Vagina (tissue), 2 donors: ENCODE measurements at regions not wholly inside any gene's neighbourhood (a gene's known extent, or its start where the extent isn't known, plus 50 kb on each side); places are given as distances from the start of the nearest gene placed in this dataset.

Experiments
- DNase-seq, 2 donors: peaks; one replicate each; pipeline ENCODE4 v3.0.0-alpha.2; 2017; ENCODE audit errors: extremely low spot score in 2 of 2
- H3K27ac ChIP-seq: fragments of 200-600 bp; sonication (generic); one replicate; pipeline ENCODE4 v1.5.1; 2019
- H3K27me3 ChIP-seq: fragments of 200-600 bp; sonication (generic); one replicate; pipeline ENCODE4 v1.5.1; 2019
- H3K36me3 ChIP-seq, 2 donors: fragments of 200-600 bp; sonication (generic); one replicate each; pipeline ENCODE4 v1.5.1; 2017 to 2019
- H3K4me1 ChIP-seq: fragments of 200-600 bp; sonication (generic); one replicate; pipeline ENCODE4 v1.5.1; 2019
- H3K4me3 ChIP-seq, 2 donors: fragments of 200-600 bp; sonication (generic); 1 replicate in 1 of 2; 2 replicates in 1 of 2; pipeline ENCODE4 v1.5.1; 2016 to 2019
- H3K9me3 ChIP-seq: fragments of 200-600 bp; sonication (generic); one replicate; pipeline ENCODE4 v1.5.1; 2019
- POLR2A ChIP-seq, 2 donors: fragments of 450-650 bp; IDR thresholded peaks; one replicate each; pipeline ENCODE4 v1.6.1; 2017; ENCODE audit warnings: antibody characterized with exemption in 2 of 2, mild to moderate bottlenecking in 2 of 2, moderate library complexity in 2 of 2
- POLR2AphosphoS5 ChIP-seq, 2 donors: sonication (generic); formaldehyde crosslinking; IDR thresholded peaks; one replicate each; pipeline ENCODE4 v1.9.0; 2017; ENCODE audit warnings: antibody characterized with exemption in 2 of 2, mild to moderate bottlenecking in 2 of 2, low read depth in 1 of 2; ENCODE audit not compliant: insufficient read depth in 1 of 2
- intact Hi-C: fragments of 100-400 bp; cut with DNase I; formaldehyde crosslinking; loops from one replicate; pipeline ENCODE4 v1.15.1; 2023
- TF ChIP-seq, protein P1 (sequence below), 3 experiments: fragments of 450-650 bp in 2 of 3; fragments of 200-600 bp in 1 of 3; sonication (generic) in 1 of 3; IDR thresholded peaks; one replicate each; pipeline ENCODE4 v1.5.1; 2017 to 2019; ENCODE audit warnings: antibody characterized with exemption in 3 of 3, mild to moderate bottlenecking in 2 of 3, moderate library complexity in 2 of 3

DNA sequence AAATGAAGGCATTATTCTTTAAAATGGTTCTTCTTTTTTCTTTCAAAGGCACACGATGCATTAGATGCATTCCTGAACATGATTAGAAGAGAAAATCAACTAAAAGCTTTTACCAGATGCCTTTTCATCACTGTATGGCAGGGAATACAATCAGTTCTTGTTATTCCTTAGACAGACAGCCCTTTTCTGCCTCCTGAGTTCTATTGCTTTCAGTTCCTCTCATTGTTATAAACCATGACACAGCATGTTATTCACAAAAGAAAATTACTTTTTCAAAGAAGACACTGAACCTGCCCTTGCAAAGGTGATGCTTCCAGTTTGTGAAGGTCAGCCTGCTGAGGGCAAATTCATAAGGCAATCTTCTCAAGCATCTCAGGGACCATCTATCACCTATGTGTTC is 70.1 kb downstream of the FAM181B start:
- H3K4me1 ChIP-seq: no peaks in the 10 kb centered on the region
- H3K9me3 ChIP-seq: no peaks in the 10 kb centered on the region
- TF ChIP-seq, protein P1, sequence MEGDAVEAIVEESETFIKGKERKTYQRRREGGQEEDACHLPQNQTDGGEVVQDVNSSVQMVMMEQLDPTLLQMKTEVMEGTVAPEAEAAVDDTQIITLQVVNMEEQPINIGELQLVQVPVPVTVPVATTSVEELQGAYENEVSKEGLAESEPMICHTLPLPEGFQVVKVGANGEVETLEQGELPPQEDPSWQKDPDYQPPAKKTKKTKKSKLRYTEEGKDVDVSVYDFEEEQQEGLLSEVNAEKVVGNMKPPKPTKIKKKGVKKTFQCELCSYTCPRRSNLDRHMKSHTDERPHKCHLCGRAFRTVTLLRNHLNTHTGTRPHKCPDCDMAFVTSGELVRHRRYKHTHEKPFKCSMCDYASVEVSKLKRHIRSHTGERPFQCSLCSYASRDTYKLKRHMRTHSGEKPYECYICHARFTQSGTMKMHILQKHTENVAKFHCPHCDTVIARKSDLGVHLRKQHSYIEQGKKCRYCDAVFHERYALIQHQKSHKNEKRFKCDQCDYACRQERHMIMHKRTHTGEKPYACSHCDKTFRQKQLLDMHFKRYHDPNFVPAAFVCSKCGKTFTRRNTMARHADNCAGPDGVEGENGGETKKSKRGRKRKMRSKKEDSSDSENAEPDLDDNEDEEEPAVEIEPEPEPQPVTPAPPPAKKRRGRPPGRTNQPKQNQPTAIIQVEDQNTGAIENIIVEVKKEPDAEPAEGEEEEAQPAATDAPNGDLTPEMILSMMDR (IDR thresholded peaks at IDR 0.05): no peak
- TF ChIP-seq POLR2AphosphoS5 (IDR thresholded peaks at IDR 0.05; ENCODE audit: insufficient read depth in 1 of 2, low read depth in 1 of 2) (no peak), POLR2A (IDR thresholded peaks at IDR 0.05) (no peak)
- H3K36me3 ChIP-seq: no peaks in the 10 kb centered on the region
- intact Hi-C loops: no loop called here
- no peak overlapping the region for H3K27ac ChIP-seq
- no peaks in the 10 kb centered on the region for H3K27me3 ChIP-seq
- DNase-seq: no peak
- H3K4me3 ChIP-seq: no peak overlapping the region

DNA sequence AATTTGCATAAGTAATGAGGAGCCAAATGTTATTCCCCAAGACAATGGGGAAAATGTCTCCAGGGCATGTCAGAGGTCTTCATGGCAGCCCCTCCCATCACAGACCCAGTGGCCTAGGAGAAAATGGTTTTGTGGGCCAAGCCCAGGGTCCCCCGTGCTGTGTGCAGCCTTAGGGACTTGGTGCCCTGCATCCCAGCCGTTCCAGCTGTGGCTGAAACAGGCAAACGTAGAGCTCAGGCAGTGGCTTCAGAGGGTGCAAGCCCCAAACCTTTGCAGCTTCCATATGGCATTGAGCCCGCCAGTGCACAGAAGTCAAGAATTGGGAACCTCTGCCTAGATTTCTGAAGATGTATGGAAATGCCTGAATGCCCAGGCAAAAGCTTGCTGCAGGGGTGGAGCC is 79.9 kb downstream of the FAM181B start:
- Histone ChIP-seq H3K4me3 (no peak overlapping the region), H3K4me1 (no peaks in the 10 kb centered on the region), H3K27ac (no peak overlapping the region), H3K36me3 (no peaks in the 10 kb centered on the region), H3K27me3 (no peaks in the 10 kb centered on the region), H3K9me3 (no peaks in the 10 kb centered on the region)
- intact Hi-C loops: no loop called here
- DNase-seq: no peak
- TF ChIP-seq POLR2A (IDR thresholded peaks at IDR 0.05): no peak
- TF ChIP-seq, protein P1 (IDR thresholded peaks at IDR 0.05): no peak
- no peak for TF ChIP-seq POLR2AphosphoS5 (IDR thresholded peaks at IDR 0.05; ENCODE audit: insufficient read depth in 1 of 2, low read depth in 1 of 2)

DNA sequence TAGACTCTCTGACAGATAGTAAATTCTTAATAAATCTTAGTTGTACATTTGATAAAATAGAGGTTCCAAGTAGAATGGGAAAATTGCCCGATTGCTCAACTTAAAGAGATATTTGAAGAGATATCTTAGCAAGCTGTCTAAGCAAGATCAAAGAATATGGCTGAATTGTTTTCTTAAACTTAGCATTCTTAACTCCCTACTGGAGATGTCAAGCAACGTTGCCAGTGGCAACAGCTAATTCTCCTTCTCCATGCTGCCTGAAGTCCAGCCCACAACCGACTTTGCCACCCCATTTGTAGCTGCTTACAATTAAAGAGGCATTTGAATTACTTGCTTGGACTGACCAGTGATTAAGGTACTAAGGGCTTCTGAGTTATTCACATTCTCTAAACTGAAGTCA is 94.4 kb downstream of the FAM181B start:
- DNase-seq: no peak
- Histone ChIP-seq H3K4me3 (no peak overlapping the region), H3K36me3 (no peaks in the 10 kb centered on the region), H3K4me1 (no peaks in the 10 kb centered on the region), H3K27me3 (no peaks in the 10 kb centered on the region), H3K27ac (no peak overlapping the region), H3K9me3 (no peaks in the 10 kb centered on the region)
- TF ChIP-seq POLR2A (IDR thresholded peaks at IDR 0.05): no peak
- TF ChIP-seq, protein P1 (IDR thresholded peaks at IDR 0.05): no peak
- TF ChIP-seq POLR2AphosphoS5 (IDR thresholded peaks at IDR 0.05; ENCODE audit: insufficient read depth in 1 of 2, low read depth in 1 of 2): no peak
- intact Hi-C loops: no loop called here

DNA sequence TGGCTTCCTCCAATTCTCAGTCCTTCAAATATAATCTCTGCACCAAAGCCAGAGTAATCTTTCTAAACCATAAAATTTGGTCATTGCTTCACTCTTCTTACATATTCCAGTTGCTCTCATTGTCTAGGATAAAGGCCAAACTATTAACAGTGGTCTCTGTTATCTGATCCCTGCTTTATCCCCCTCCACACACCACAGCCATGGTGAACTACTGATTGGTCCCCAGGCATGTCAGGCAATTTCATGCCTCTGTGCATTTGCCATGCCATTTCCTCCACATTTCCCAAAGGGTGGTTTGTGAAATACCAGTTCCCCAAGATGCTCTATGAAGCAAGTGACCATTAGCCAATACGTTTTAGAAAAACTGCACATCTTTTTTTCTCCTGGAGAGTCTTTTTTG is 97.0 kb downstream of the FAM181B start:
- Histone ChIP-seq H3K27me3 (no peaks in the 10 kb centered on the region), H3K27ac (no peak overlapping the region), H3K9me3 (no peaks in the 10 kb centered on the region), H3K4me3 (no peak overlapping the region), H3K36me3 (no peaks in the 10 kb centered on the region), H3K4me1 (no peaks in the 10 kb centered on the region)
- TF ChIP-seq, protein P1 (IDR thresholded peaks at IDR 0.05): no peak
- TF ChIP-seq POLR2AphosphoS5 (IDR thresholded peaks at IDR 0.05; ENCODE audit: insufficient read depth in 1 of 2, low read depth in 1 of 2): no peak
- no peak for TF ChIP-seq POLR2A (IDR thresholded peaks at IDR 0.05)
- no peak for DNase-seq
- intact Hi-C loops: no loop called here

DNA sequence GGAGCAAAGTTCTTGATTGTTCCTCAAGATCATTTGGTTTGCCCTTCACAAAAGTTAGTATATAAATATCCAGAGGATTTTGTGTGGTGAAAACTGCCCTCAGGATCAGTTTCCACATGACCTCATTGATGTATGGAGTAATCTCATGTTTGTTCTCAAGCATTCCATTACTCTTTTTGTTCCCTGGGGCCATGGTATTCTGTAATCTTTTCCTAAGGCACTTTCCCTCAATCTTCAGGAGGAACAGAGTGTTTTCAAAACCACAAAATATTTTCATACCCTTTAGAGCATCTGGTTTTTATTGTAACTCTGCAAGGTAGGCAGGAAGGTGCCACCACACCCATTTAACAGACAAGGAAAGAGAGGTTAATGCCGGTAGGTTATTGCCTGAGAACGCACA is 99.6 kb downstream of the FAM181B start:
- Histone ChIP-seq H3K27ac (no peak overlapping the region), H3K9me3 (no peaks in the 10 kb centered on the region), H3K4me1 (no peaks in the 10 kb centered on the region), H3K36me3 (no peaks in the 10 kb centered on the region), H3K4me3 (no peak overlapping the region), H3K27me3 (no peaks in the 10 kb centered on the region)
- TF ChIP-seq, protein P1 (IDR thresholded peaks at IDR 0.05): no peak
- TF ChIP-seq POLR2A (IDR thresholded peaks at IDR 0.05) (no peak), POLR2AphosphoS5 (IDR thresholded peaks at IDR 0.05; ENCODE audit: insufficient read depth in 1 of 2, low read depth in 1 of 2) (no peak)
- no peak for DNase-seq
- intact Hi-C loops: no loop called here
